Ishikawa (cell line): ENCODE measurements at regions not wholly inside any gene's neighbourhood (a gene's known extent, or its start where the extent isn't known, plus 50 kb on each side); places are given as distances from the start of the nearest gene placed in this dataset.

Source experiments
- CEBPB ChIP-seq: IDR thresholded peaks from 2 replicates; pipeline ENCODE4 v1.6.1; 2012
- CREB1 ChIP-seq: IDR thresholded peaks from 2 replicates; pipeline ENCODE4 v1.6.1; 2012; ENCODE audit warnings: low read depth
- EGR1 ChIP-seq: IDR thresholded peaks from 2 replicates; pipeline ENCODE4 v1.6.1; 2012
- EP300 ChIP-seq: IDR thresholded peaks from 2 replicates; pipeline ENCODE4 v1.6.1; 2012; ENCODE audit warnings: borderline replicate concordance
- FOXM1 ChIP-seq: IDR thresholded peaks from 2 replicates; pipeline ENCODE4 v1.6.1; 2012; ENCODE audit warnings: low read depth, borderline replicate concordance
- NFIC ChIP-seq: IDR thresholded peaks from 2 replicates; pipeline ENCODE4 v1.6.1; 2012
- RAD21 ChIP-seq: IDR thresholded peaks from 2 replicates; pipeline ENCODE4 v1.6.1; 2012; ENCODE audit warnings: low read depth
- TAF1 ChIP-seq: IDR thresholded peaks from 2 replicates; pipeline ENCODE4 v1.6.1; 2012; ENCODE audit warnings: low read depth, mild to moderate bottlenecking
- YY1 ChIP-seq: IDR thresholded peaks from 2 replicates; pipeline ENCODE4 v1.6.1; 2012; ENCODE audit warnings: low read depth
- TF ChIP-seq, protein P1 (sequence below): IDR thresholded peaks from 2 replicates; pipeline ENCODE4 v1.6.1; 2012; ENCODE audit warnings: low read depth, mild to moderate bottlenecking
- TF ChIP-seq, protein P2 (sequence below): IDR thresholded peaks from 2 replicates; pipeline ENCODE4 v1.6.1; 2012
- TF ChIP-seq, protein P3 (sequence below): IDR thresholded peaks from 2 replicates; pipeline ENCODE4 v1.6.1; 2012

DNA sequence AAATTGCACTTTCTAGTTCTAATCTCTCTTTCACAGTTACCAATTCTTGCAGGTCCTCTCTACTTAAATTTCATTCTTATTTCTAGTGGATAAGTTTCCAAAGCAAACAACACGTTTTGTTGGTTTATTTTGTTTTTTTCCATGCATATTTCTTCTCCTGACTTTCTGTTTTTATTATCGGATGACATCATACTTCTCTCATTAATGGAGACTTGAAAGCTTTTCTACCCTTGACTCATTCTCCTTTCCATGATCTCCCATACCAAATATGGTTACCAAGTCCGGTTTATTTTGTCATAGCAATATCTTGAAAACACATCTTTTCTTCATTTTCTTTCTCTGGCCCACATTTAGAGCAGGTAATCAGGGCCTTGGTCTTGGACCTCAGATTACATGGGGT lies 796.5 kb downstream of the GALC start:
- TF ChIP-seq, protein P1, sequence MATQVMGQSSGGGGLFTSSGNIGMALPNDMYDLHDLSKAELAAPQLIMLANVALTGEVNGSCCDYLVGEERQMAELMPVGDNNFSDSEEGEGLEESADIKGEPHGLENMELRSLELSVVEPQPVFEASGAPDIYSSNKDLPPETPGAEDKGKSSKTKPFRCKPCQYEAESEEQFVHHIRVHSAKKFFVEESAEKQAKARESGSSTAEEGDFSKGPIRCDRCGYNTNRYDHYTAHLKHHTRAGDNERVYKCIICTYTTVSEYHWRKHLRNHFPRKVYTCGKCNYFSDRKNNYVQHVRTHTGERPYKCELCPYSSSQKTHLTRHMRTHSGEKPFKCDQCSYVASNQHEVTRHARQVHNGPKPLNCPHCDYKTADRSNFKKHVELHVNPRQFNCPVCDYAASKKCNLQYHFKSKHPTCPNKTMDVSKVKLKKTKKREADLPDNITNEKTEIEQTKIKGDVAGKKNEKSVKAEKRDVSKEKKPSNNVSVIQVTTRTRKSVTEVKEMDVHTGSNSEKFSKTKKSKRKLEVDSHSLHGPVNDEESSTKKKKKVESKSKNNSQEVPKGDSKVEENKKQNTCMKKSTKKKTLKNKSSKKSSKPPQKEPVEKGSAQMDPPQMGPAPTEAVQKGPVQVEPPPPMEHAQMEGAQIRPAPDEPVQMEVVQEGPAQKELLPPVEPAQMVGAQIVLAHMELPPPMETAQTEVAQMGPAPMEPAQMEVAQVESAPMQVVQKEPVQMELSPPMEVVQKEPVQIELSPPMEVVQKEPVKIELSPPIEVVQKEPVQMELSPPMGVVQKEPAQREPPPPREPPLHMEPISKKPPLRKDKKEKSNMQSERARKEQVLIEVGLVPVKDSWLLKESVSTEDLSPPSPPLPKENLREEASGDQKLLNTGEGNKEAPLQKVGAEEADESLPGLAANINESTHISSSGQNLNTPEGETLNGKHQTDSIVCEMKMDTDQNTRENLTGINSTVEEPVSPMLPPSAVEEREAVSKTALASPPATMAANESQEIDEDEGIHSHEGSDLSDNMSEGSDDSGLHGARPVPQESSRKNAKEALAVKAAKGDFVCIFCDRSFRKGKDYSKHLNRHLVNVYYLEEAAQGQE = no peak
- TF ChIP-seq CREB1 (no peak), TAF1 (no peak), EP300 (no peak), EGR1 (no peak), YY1 (no peak), NFIC (no peak), CEBPB (no peak), FOXM1 (no peak), RAD21 (no peak)
- TF ChIP-seq, protein P2, sequence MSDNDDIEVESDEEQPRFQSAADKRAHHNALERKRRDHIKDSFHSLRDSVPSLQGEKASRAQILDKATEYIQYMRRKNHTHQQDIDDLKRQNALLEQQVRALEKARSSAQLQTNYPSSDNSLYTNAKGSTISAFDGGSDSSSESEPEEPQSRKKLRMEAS = no peak
- TF ChIP-seq, protein P3, sequence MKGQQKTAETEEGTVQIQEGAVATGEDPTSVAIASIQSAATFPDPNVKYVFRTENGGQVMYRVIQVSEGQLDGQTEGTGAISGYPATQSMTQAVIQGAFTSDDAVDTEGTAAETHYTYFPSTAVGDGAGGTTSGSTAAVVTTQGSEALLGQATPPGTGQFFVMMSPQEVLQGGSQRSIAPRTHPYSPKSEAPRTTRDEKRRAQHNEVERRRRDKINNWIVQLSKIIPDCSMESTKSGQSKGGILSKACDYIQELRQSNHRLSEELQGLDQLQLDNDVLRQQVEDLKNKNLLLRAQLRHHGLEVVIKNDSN = no peak
